ENCODE measurements at regions not wholly inside any gene's neighbourhood (a gene's known extent, or its start where the extent isn't known, plus 50 kb on each side); places are given as distances from the start of the nearest gene placed in this dataset.

GRCh38 chr3:157794771-157795170, 291.6 kb upstream of the VEPH1 start:
- DNase-seq: no peak

GRCh38 chr3:157793745-157794144, 290.5 kb upstream of the VEPH1 start:
- no peak for DNase-seq

GRCh38 chr3:157789162-157789561, 285.9 kb upstream of the VEPH1 start:
- no peak for DNase-seq

GRCh38 chr3:157786618-157787017, 283.4 kb upstream of the VEPH1 start:
- DNase-seq: no peak

- no peak for DNase-seq
Measured at GRCh38 chr3:157786211-157786610, 283.0 kb upstream of the VEPH1 start.

- DNase-seq: no peak
Measured at GRCh38 chr3:157785102-157785826, 282.0 kb upstream of the VEPH1 start.

- DNase-seq: no peak
Measured at GRCh38 chr3:157782236-157782635, 279.0 kb upstream of the VEPH1 start.

- DNase-seq: no peak
Measured at GRCh38 chr3:157776861-157777260, 273.6 kb upstream of the VEPH1 start.

GRCh38 chr3:157775446-157775845, 272.2 kb upstream of the VEPH1 start:
- DNase-seq: no peak

- no peak for DNase-seq
Measured at GRCh38 chr3:157769378-157769777, 266.2 kb upstream of the VEPH1 start.

- no peak for DNase-seq
Measured at GRCh38 chr3:157767607-157768006, 264.4 kb upstream of the VEPH1 start.

- DNase-seq: no peak
Measured at GRCh38 chr3:157763644-157764043, 260.4 kb upstream of the VEPH1 start.

GRCh38 chr3:157759311-157759710, 256.1 kb upstream of the VEPH1 start:
- no peak for DNase-seq

- no peak for DNase-seq
Measured at GRCh38 chr3:157755233-157755632, 252.0 kb upstream of the VEPH1 start.

GRCh38 chr3:157754451-157754850, 251.2 kb upstream of the VEPH1 start:
- no peak for DNase-seq

- no peak for DNase-seq
Measured at GRCh38 chr3:157753787-157754136, 250.5 kb upstream of the VEPH1 start.

GRCh38 chr3:157752956-157753786, 250.0 kb upstream of the VEPH1 start:
- no peak for DNase-seq

- no peak for DNase-seq
Measured at GRCh38 chr3:157752554-157752953, 249.3 kb upstream of the VEPH1 start.

- DNase-seq: no peak
Measured at GRCh38 chr3:157751386-157751785, 248.2 kb upstream of the VEPH1 start.

GRCh38 chr3:157746391-157746790, 243.2 kb upstream of the VEPH1 start:
- no peak for DNase-seq

- no peak for DNase-seq
Measured at GRCh38 chr3:157741607-157742006, 238.4 kb upstream of the VEPH1 start.

GRCh38 chr3:157738441-157738840, 235.2 kb upstream of the VEPH1 start:
- DNase-seq: no peak

- no peak for DNase-seq
Measured at GRCh38 chr3:157718800-157719199, 215.6 kb upstream of the VEPH1 start.

GRCh38 chr3:157713101-157713500, 209.9 kb upstream of the VEPH1 start:
- no peak for DNase-seq
